ENCODE measurements at regions not wholly inside any gene's neighbourhood (a gene's known extent, or its start where the extent isn't known, plus 50 kb on each side); places are given as distances from the start of the nearest gene placed in this dataset.

DNA sequence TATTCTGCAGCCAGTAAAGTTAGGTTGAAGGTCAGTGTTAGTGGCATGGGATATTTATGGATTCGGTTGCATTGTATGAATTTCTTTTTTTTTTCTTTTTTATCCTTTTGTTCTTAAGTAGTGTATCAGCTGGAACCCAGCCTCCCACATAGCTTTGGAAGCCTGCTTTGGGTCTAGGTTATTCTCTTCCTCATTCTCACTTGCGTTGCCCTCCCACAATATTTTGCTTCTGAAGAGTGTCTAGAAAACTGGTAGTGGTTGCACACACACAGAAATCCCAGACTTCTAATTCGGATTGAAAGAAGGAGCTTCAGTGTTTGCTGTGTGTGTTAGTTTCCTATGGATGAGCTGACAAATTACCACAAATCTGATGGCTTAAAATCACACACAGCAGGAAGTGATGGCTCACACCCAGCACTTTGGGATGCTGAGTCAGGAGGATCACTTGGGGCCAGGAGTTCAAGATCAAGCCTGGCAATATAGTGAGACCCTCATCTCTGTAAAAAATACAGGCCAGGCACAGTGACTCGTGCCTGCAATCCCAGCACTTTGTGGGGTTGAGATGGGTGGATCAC, 104.8 kb downstream of the ARL4C start:
- TF ChIP-seq, protein P1, sequence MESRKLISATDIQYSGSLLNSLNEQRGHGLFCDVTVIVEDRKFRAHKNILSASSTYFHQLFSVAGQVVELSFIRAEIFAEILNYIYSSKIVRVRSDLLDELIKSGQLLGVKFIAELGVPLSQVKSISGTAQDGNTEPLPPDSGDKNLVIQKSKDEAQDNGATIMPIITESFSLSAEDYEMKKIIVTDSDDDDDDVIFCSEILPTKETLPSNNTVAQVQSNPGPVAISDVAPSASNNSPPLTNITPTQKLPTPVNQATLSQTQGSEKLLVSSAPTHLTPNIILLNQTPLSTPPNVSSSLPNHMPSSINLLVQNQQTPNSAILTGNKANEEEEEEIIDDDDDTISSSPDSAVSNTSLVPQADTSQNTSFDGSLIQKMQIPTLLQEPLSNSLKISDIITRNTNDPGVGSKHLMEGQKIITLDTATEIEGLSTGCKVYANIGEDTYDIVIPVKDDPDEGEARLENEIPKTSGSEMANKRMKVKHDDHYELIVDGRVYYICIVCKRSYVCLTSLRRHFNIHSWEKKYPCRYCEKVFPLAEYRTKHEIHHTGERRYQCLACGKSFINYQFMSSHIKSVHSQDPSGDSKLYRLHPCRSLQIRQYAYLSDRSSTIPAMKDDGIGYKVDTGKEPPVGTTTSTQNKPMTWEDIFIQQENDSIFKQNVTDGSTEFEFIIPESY (IDR thresholded peaks at IDR 0.05; ENCODE audit: extremely low read depth, insufficient replicate concordance, low read length): no peak
- TF ChIP-seq RAD21 (IDR thresholded peaks at IDR 0.05; ENCODE audit: low read depth): no peak
- no peak for TF ChIP-seq POLR2AphosphoS5 (IDR thresholded peaks at IDR 0.05; ENCODE audit: low read depth, low read length)
- TF ChIP-seq POLR2A (IDR thresholded peaks at IDR 0.05; ENCODE audit: borderline replicate concordance, extremely low read depth, insufficient read depth, insufficient read length): no peak
- TF ChIP-seq, protein P2, sequence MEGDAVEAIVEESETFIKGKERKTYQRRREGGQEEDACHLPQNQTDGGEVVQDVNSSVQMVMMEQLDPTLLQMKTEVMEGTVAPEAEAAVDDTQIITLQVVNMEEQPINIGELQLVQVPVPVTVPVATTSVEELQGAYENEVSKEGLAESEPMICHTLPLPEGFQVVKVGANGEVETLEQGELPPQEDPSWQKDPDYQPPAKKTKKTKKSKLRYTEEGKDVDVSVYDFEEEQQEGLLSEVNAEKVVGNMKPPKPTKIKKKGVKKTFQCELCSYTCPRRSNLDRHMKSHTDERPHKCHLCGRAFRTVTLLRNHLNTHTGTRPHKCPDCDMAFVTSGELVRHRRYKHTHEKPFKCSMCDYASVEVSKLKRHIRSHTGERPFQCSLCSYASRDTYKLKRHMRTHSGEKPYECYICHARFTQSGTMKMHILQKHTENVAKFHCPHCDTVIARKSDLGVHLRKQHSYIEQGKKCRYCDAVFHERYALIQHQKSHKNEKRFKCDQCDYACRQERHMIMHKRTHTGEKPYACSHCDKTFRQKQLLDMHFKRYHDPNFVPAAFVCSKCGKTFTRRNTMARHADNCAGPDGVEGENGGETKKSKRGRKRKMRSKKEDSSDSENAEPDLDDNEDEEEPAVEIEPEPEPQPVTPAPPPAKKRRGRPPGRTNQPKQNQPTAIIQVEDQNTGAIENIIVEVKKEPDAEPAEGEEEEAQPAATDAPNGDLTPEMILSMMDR (IDR thresholded peaks at IDR 0.05 in 2 of 3, conservative IDR thresholded peaks at IDR 0.05 in 1 of 3; ENCODE audit: borderline replicate concordance in 1 of 3, insufficient read depth in 1 of 3, low read depth in 2 of 3, low read length in 2 of 3): no peak
- no peak for TF ChIP-seq REST (IDR thresholded peaks at IDR 0.05; ENCODE audit: low read depth)
- TF ChIP-seq EZH2phosphoT487 (IDR thresholded peaks at IDR 0.05; ENCODE audit: borderline replicate concordance): no peak
- TF ChIP-seq CEBPB (IDR thresholded peaks at IDR 0.05; ENCODE audit: low read depth): no peak
- no peak for TF ChIP-seq EZH2 (IDR thresholded peaks at IDR 0.05)

All from HCT116 (cell line).